ENCODE measurements at regions not wholly inside any gene's neighbourhood (a gene's known extent, or its start where the extent isn't known, plus 50 kb on each side); places are given as distances from the start of the nearest gene placed in this dataset.

DNA sequence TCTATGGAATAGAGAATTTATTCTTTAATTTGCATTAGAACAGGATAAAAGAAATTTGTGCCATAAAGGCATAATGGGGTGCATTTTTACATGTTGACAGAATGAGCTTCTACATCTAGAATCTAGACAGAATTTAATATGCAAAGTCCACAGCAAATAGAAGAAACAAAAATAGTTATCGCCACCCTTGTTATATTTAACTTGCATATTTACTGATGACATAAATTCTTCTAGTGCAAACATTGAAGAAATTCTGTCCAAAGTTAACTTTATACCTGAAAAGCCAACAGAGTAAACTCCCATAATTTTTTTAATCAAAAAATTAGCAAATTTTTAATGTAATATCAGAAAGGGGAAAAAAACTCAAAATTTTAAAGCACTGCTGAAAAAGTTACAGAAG, 213.7 kb upstream of the ALCAM start:
- no peak overlapping the region for H4K8ac ChIP-seq (ENCODE audit: extremely low read depth, insufficient read depth, low read length)
- POLR2A ChIA-PET (ENCODE audit: partially characterized antibody) = no interaction called here
- no peak overlapping the region for H2BK15ac ChIP-seq (ENCODE audit: low read length)
- H3K23me2 ChIP-seq (ENCODE audit: low read depth, low read length) = no peaks in the 10 kb centered on the region
- H4K20me1 ChIP-seq (replicated peaks in 1 of 2; ENCODE audit: control insufficient read depth in 1 of 2, insufficient read depth in 2 of 2, low read length in 2 of 2) = no peaks in the 10 kb centered on the region
- CTCF ChIA-PET (ENCODE audit: partially characterized antibody) = no interaction called here
- no peaks in the 10 kb centered on the region for H3K79me1 ChIP-seq (ENCODE audit: low read depth, low read length)
- H3K4ac ChIP-seq (replicated peaks; ENCODE audit: insufficient read length, low read depth, low read length) = no peak overlapping the region
- DNase-seq (ENCODE audit: low read depth in 1 of 2, low spot score in 2 of 2) (no peak), FAIRE-seq (no peak)
- no peak overlapping the region for H2BK12ac ChIP-seq (ENCODE audit: low read depth, low read length)
- no peak overlapping the region for H3K27ac ChIP-seq (ENCODE audit: low read depth, low read length)
- H3K23ac ChIP-seq (ENCODE audit: insufficient read length) = no peak overlapping the region
- no peak overlapping the region for H3K4me2 ChIP-seq (ENCODE audit: insufficient read depth in 1 of 2, low read depth in 2 of 2, low read length in 2 of 2)
- H2BK20ac ChIP-seq (ENCODE audit: low read length) = no peak overlapping the region
- H3K4me1 ChIP-seq (replicated peaks in 1 of 4; ENCODE audit: control insufficient read depth in 3 of 4, insufficient read depth in 4 of 4, low read length in 3 of 4) = peaks cover 0 to 10% (median 0%) of the 10 kb centered on the region in 4 experiments; a peak in 4 of 7 replicates
- H4K91ac ChIP-seq (replicated peaks; ENCODE audit: insufficient read length, low read length) = no peak overlapping the region
- H3K9me3 ChIP-seq (ENCODE audit: insufficient read depth in 2 of 2, low read depth in 1 of 2, low read length in 1 of 2) = peaks cover 4 to 14% of the 10 kb centered on the region in 2 experiments; a peak in 2 of 4 replicates
- H3K36me3 ChIP-seq (ENCODE audit: control insufficient read depth in 2 of 4, insufficient read depth in 4 of 4, low read length in 3 of 4) = no peaks in the 10 kb centered on the region; a peak in 1 of 8 replicates
- H4K5ac ChIP-seq (ENCODE audit: insufficient read length, low read depth, low read length) = no peak overlapping the region
- TF ChIP-seq SIRT6 (IDR thresholded peaks at IDR 0.05; ENCODE audit: low read length) = no peak
- TF ChIP-seq CEBPB (IDR thresholded peaks at IDR 0.05; ENCODE audit: low read depth, low read length) = no peak
- TF ChIP-seq, protein P1, sequence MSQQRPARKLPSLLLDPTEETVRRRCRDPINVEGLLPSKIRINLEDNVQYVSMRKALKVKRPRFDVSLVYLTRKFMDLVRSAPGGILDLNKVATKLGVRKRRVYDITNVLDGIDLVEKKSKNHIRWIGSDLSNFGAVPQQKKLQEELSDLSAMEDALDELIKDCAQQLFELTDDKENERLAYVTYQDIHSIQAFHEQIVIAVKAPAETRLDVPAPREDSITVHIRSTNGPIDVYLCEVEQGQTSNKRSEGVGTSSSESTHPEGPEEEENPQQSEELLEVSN (IDR thresholded peaks at IDR 0.05) = no peak
- no peak for TF ChIP-seq CBX8 (IDR thresholded peaks at IDR 0.05; ENCODE audit: borderline replicate concordance, low read depth, low read length)
- TF ChIP-seq NRF1 (IDR thresholded peaks at IDR 0.05; ENCODE audit: low read depth, low read length) = no peak
- TF ChIP-seq KDM4A (IDR thresholded peaks at IDR 0.05; ENCODE audit: low read depth, low read length, severe bottlenecking) = no peak
- no peak for TF ChIP-seq CHD1 (IDR thresholded peaks at IDR 0.05; ENCODE audit: low read depth, low read length)
- TF ChIP-seq JUN (IDR thresholded peaks at IDR 0.05; ENCODE audit: low read depth, low read length) = no peak
- TF ChIP-seq SUZ12 (IDR thresholded peaks at IDR 0.05; ENCODE audit: low read length) = no peak
- H2AK5ac ChIP-seq (ENCODE audit: low read depth, low read length) = no peak overlapping the region
- H2AFZ ChIP-seq (ENCODE audit: low read length) = no peak overlapping the region
- H3K79me2 ChIP-seq (ENCODE audit: control insufficient read depth in 1 of 2, insufficient read depth in 2 of 2, low read length in 2 of 2) = no peaks in the 10 kb centered on the region
- H3K27me3 ChIP-seq (replicated peaks in 1 of 4; ENCODE audit: control insufficient read depth in 3 of 4, extremely low read depth in 1 of 4, insufficient read depth in 3 of 4, low read length in 3 of 4) = no peaks in the 10 kb centered on the region
- H2BK5ac ChIP-seq (ENCODE audit: low read depth, low read length) = no peak overlapping the region
- no peak overlapping the region for H3K4me3 ChIP-seq (ENCODE audit: extremely low read depth in 1 of 4, insufficient read depth in 2 of 4, low read depth in 3 of 4, low read length in 4 of 4)
- no peak overlapping the region for H3K9ac ChIP-seq (replicated peaks in 1 of 4; ENCODE audit: extremely low read depth in 1 of 4, low read depth in 3 of 4, low read length in 3 of 4)
- H2BK120ac ChIP-seq (replicated peaks; ENCODE audit: low read depth, low read length) = no peak overlapping the region
- no peak overlapping the region for H3K18ac ChIP-seq (ENCODE audit: extremely low read depth, low read length)
- H3K14ac ChIP-seq (ENCODE audit: insufficient read length) = no peak overlapping the region
- no peak overlapping the region for H3K56ac ChIP-seq (replicated peaks; ENCODE audit: insufficient read length, low read depth, low read length)
- 100% methylated on average over 1 of the region's 1 CpG; no CpG with 5 or more reads in 1 of the 2 experiments for WGBS, 2 experiments (ENCODE audit: extremely low coverage in 1 of 2, insufficient coverage in 1 of 2, insufficient read length in 1 of 2, insufficient replicate concordance in 2 of 2, low coverage in 1 of 2, low lambda C conversion rate in 2 of 2, missing lambda C conversion rate in 1 of 2)
